ENCODE measurements at regions not wholly inside any gene's neighbourhood (a gene's known extent, or its start where the extent isn't known, plus 50 kb on each side); places are given as distances from the start of the nearest gene placed in this dataset.

- DNase-seq = peak; percentile 25
Observed at GRCh38 chr7:41058986-41059741, 643.7 kb downstream of the INHBA start.

GRCh38 chr7:41054960-41055661 lies 647.8 kb downstream of the INHBA start:
- no peak for DNase-seq

- peak; percentile 76 for DNase-seq
Observed at GRCh38 chr7:41053820-41054219, 649.1 kb downstream of the INHBA start.

GRCh38 chr7:41052736-41053135 lies 650.2 kb downstream of the INHBA start:
- DNase-seq = no peak

- DNase-seq = no peak
Observed at GRCh38 chr7:41052201-41052600, 650.7 kb downstream of the INHBA start.

- no peak for DNase-seq
Observed at GRCh38 chr7:41051535-41051934, 651.4 kb downstream of the INHBA start.

GRCh38 chr7:41051062-41051461 lies 651.8 kb downstream of the INHBA start:
- DNase-seq = no peak

- no peak for DNase-seq
Observed at GRCh38 chr7:41048771-41049170, 654.1 kb downstream of the INHBA start.

- peak; percentile 57 for DNase-seq
Observed at GRCh38 chr7:41047789-41048191, 655.1 kb downstream of the INHBA start.

GRCh38 chr7:41047211-41047610 lies 655.7 kb downstream of the INHBA start:
- DNase-seq = no peak

- no peak for DNase-seq
Observed at GRCh38 chr7:41046776-41047175, 656.1 kb downstream of the INHBA start.

- peak; percentile 89 for DNase-seq
Observed at GRCh38 chr7:41046221-41046761, 656.6 kb downstream of the INHBA start.

- no peak for DNase-seq
Observed at GRCh38 chr7:41045556-41046123, 657.2 kb downstream of the INHBA start.

- DNase-seq = no peak
Observed at GRCh38 chr7:41039981-41040380, 662.9 kb downstream of the INHBA start.

- DNase-seq = peak; percentile 30
Observed at GRCh38 chr7:41039386-41039953, 663.4 kb downstream of the INHBA start.

GRCh38 chr7:41038211-41038610 lies 664.7 kb downstream of the INHBA start:
- no peak for DNase-seq

GRCh38 chr7:41037691-41038090 lies 665.2 kb downstream of the INHBA start:
- DNase-seq = no peak

GRCh38 chr7:41035794-41036193 lies 667.1 kb downstream of the INHBA start:
- no peak for DNase-seq

- DNase-seq = peak; percentile 59
Observed at GRCh38 chr7:41033500-41033899, 669.4 kb downstream of the INHBA start.

GRCh38 chr7:41030673-41031072 lies 672.2 kb downstream of the INHBA start:
- peak; percentile 33 for DNase-seq

- DNase-seq = peak; percentile 98
Observed at GRCh38 chr7:41029072-41029499, 673.8 kb downstream of the INHBA start.

- no peak for DNase-seq
Observed at GRCh38 chr7:41028580-41028979, 674.3 kb downstream of the INHBA start.

GRCh38 chr7:41027428-41028115 lies 675.3 kb downstream of the INHBA start:
- DNase-seq = peak; percentile 98

Data from EL (cell line).